CD4-positive, alpha-beta T cell (primary cell): ENCODE measurements at regions not wholly inside any gene's neighbourhood (a gene's known extent, or its start where the extent isn't known, plus 50 kb on each side); places are given as distances from the start of the nearest gene placed in this dataset.

ENCODE experiments used
- ATAC-seq: fragments of 200-7000 bp; cut with Tn5 transposase; one replicate; pipeline ENCODE4 v1.10.0; 2022; ENCODE audit warnings: mild to moderate bottlenecking; ENCODE audit not compliant: poor library complexity
- CTCF ChIA-PET: fragments of 350-600 bp; sonication (Branson Sonifier 250); formaldehyde crosslinking; loops from one replicate; lab custom pipeline; 2021; ENCODE audit warnings: antibody characterized with exemption, inconsistent platforms; lab: Charles Lee
- POLR2A ChIA-PET: fragments of 350-600 bp; sonication (Branson Sonifier 250); formaldehyde crosslinking; loops from one replicate; lab custom pipeline; 2021; ENCODE audit warnings: antibody characterized with exemption, inconsistent platforms; lab: Charles Lee
- DNase-seq, 14 experiments: peaks; one replicate each; pipeline ENCODE4 v3.0.0-alpha.2; 2013 to 2020; ENCODE audit warnings: mixed read lengths in 2 of 14
- H3K27ac ChIP-seq, 2 donors: one replicate each; pipeline versions ENCODE4 v1.5.1 to v1.7.0; 2013; ENCODE audit warnings: low read length in 2 of 2, low read depth in 1 of 2, mild to moderate bottlenecking in 1 of 2
- H3K27me3 ChIP-seq, 2 experiments: 1 replicate in 1 of 2; 2 replicates in 1 of 2; pipeline versions ENCODE4 v1.6.1 to v1.7.0; 2013; ENCODE audit warnings: low read length in 2 of 2, control low read depth in 1 of 2, mild to moderate bottlenecking in 1 of 2, moderate library complexity in 1 of 2; ENCODE audit not compliant: insufficient read depth in 2 of 2, control insufficient read depth in 1 of 2
- H3K36me3 ChIP-seq: one replicate; pipeline ENCODE4 v1.6.1; 2013; ENCODE audit warnings: low read length, control low read depth; ENCODE audit not compliant: insufficient read depth
- H3K4me1 ChIP-seq: one replicate; pipeline ENCODE4 v1.6.1; 2013; ENCODE audit warnings: low read length, control low read depth; ENCODE audit not compliant: insufficient read depth
- H3K4me3 ChIP-seq: one replicate; pipeline ENCODE4 v1.5.1; 2013; ENCODE audit warnings: mild to moderate bottlenecking, low read length, moderate library complexity
- H3K9me3 ChIP-seq, 2 experiments: 1 replicate in 1 of 2; 2 replicates in 1 of 2; pipeline versions ENCODE4 v1.6.1 to v1.7.0; 2013; ENCODE audit warnings: low read length in 2 of 2, mild to moderate bottlenecking in 2 of 2, control low read depth in 1 of 2, moderate library complexity in 1 of 2; ENCODE audit not compliant: control insufficient read depth in 1 of 2, insufficient read depth in 1 of 2
- H3K27ac Mint-ChIP-seq: one replicate; pipeline ENCODE4 v1.8.0; 2020; ENCODE audit warnings: mixed read lengths
- H3K27me3 Mint-ChIP-seq: one replicate; pipeline ENCODE4 v1.8.0; 2021; ENCODE audit warnings: mixed read lengths
- H3K36me3 Mint-ChIP-seq: one replicate; pipeline ENCODE4 v1.8.0; 2021; ENCODE audit warnings: low read depth, mixed read lengths
- H3K4me1 Mint-ChIP-seq: one replicate; pipeline ENCODE4 v1.8.0; 2021; ENCODE audit warnings: low read depth, mixed read lengths
- H3K4me3 Mint-ChIP-seq: one replicate; pipeline ENCODE4 v1.8.0; 2020; ENCODE audit warnings: mild to moderate bottlenecking, mixed read lengths
- H3K9me3 Mint-ChIP-seq: one replicate; pipeline ENCODE4 v1.8.0; 2020; ENCODE audit warnings: mixed read lengths
- CTCF ChIP-seq: fragments of 200-600 bp; IDR thresholded peaks from one replicate; pipeline ENCODE4 v1.8.0; 2022; ENCODE audit warnings: antibody characterized with exemption, mild to moderate bottlenecking
- intact Hi-C, 2 experiments: fragments of 100-400 bp; cut with DNase I in 1 of 2; cut with micrococcal nuclease in 1 of 2; formaldehyde crosslinking; loops; one replicate each; pipeline versions ENCODE4 v1.15.1 to v1.9.0; 2023 to 2025; cut with DNase I, micrococcal nuclease

- Mint-ChIP-seq H3K4me3 (no peak overlapping the region), H3K27me3 (no peaks in the 10 kb centered on the region), H3K36me3 (peaks cover 86% of the 10 kb centered on the region), H3K27ac (no peak overlapping the region), H3K9me3 (peaks cover 17% of the 10 kb centered on the region), H3K4me1 (no peaks in the 10 kb centered on the region)
- ATAC-seq = no peak
- H3K36me3 ChIP-seq = no peaks in the 10 kb centered on the region
- intact Hi-C loops = no loop called here
- no peak overlapping the region for H3K4me3 ChIP-seq
- H3K27ac ChIP-seq = no peak overlapping the region
- ChIA-PET CTCF (no interaction called here), POLR2A (no interaction called here)
- H3K4me1 ChIP-seq = no peaks in the 10 kb centered on the region
- TF ChIP-seq CTCF = no peak
- no peak for DNase-seq
- H3K9me3 ChIP-seq = peaks cover 40 to 68% of the 10 kb centered on the region in 2 experiments
- H3K27me3 ChIP-seq = no peaks in the 10 kb centered on the region
These were observed 1437.6 kb downstream of the UQCRFS1 start for GRCh38 chr19:27775395-27775794.

GRCh38 chr19:27774827-27775226 lies 1438.1 kb downstream of the UQCRFS1 start:
- Mint-ChIP-seq H3K27me3 (no peaks in the 10 kb centered on the region), H3K36me3 (peaks cover 88% of the 10 kb centered on the region), H3K9me3 (peaks cover 19% of the 10 kb centered on the region), H3K4me3 (no peak overlapping the region), H3K4me1 (no peaks in the 10 kb centered on the region), H3K27ac (no peak overlapping the region)
- intact Hi-C loops = no loop called here
- ATAC-seq (no peak), DNase-seq (peak in 1 of 14 experiments; percentile 18)
- no peaks in the 10 kb centered on the region for H3K27me3 ChIP-seq
- no peak overlapping the region for H3K4me3 ChIP-seq
- ChIA-PET CTCF (no interaction called here), POLR2A (no interaction called here)
- no peaks in the 10 kb centered on the region for H3K36me3 ChIP-seq
- H3K4me1 ChIP-seq = no peaks in the 10 kb centered on the region
- H3K9me3 ChIP-seq = peaks cover 40 to 74% of the 10 kb centered on the region in 2 experiments
- peak; percentile 17 for TF ChIP-seq CTCF
- H3K27ac ChIP-seq = no peak overlapping the region

- Histone ChIP-seq H3K27ac (no peak overlapping the region), H3K36me3 (no peaks in the 10 kb centered on the region), H3K9me3 (peaks cover 40 to 78% of the 10 kb centered on the region in 2 experiments), H3K4me3 (no peak overlapping the region), H3K27me3 (no peaks in the 10 kb centered on the region), H3K4me1 (no peaks in the 10 kb centered on the region)
- no peaks in the 10 kb centered on the region for H3K27me3 Mint-ChIP-seq
- ChIA-PET POLR2A (no interaction called here), CTCF (no interaction called here)
- DNase-seq (no peak), ATAC-seq (no peak)
- peaks cover 21% of the 10 kb centered on the region for H3K9me3 Mint-ChIP-seq
- intact Hi-C loops = no loop called here
- TF ChIP-seq CTCF = no peak
- H3K27ac Mint-ChIP-seq = no peak overlapping the region
- no peaks in the 10 kb centered on the region for H3K4me1 Mint-ChIP-seq
- no peak overlapping the region for H3K4me3 Mint-ChIP-seq
- peaks cover 86% of the 10 kb centered on the region for H3K36me3 Mint-ChIP-seq
These were observed 1438.6 kb downstream of the UQCRFS1 start for GRCh38 chr19:27774337-27774736.
